Brain microvascular endothelial cell (primary cell): ENCODE measurements at regions not wholly inside any gene's neighbourhood (a gene's known extent, or its start where the extent isn't known, plus 50 kb on each side); places are given as distances from the start of the nearest gene placed in this dataset.

Experiments
- DNase-seq: peaks from one replicate; pipeline ENCODE4 v3.0.0-alpha.2; 2020
- H3K27ac ChIP-seq: fragments of 250-450 bp; sonication (Bioruptor Pico); 2 replicates; pipeline ENCODE4 v1.5.1; 2020; ENCODE audit warnings: mild to moderate bottlenecking, moderate library complexity
- H3K27me3 ChIP-seq: fragments of 250-450 bp; sonication (Bioruptor Pico); replicated peaks from 2 replicates; pipeline ENCODE4 v1.5.1; 2020; ENCODE audit warnings: mild to moderate bottlenecking
- H3K36me3 ChIP-seq: fragments of 250-450 bp; sonication (Bioruptor Pico); replicated peaks from 2 replicates; pipeline ENCODE4 v1.5.1; 2020; ENCODE audit warnings: mild to moderate bottlenecking
- H3K4me3 ChIP-seq: 2 replicates; pipeline ENCODE4 v1.5.1; 2011; ENCODE audit warnings: low read depth, mild to moderate bottlenecking, control low read depth, low read length, moderate library complexity
- in situ Hi-C: cut with HindIII; loops from 2 replicates; pipeline ENCODE4 v1.10.0; 2017; ENCODE audit warnings: low sequenced_read_pairs, low pct_ligation_motif_present
- TF ChIP-seq, protein P1 (sequence below): IDR thresholded peaks from 2 replicates; pipeline ENCODE4 v1.5.1; 2011; ENCODE audit warnings: low read depth, mild to moderate bottlenecking, moderate library complexity, low read length, control low read depth, inconsistent platforms; ENCODE audit errors: missing control alignments

- peak; percentile 53 for DNase-seq
- Histone ChIP-seq H3K27me3 (no peaks in the 10 kb centered on the region), H3K27ac (no peak overlapping the region), H3K36me3 (no peaks in the 10 kb centered on the region), H3K4me3 (no peak overlapping the region)
- in situ Hi-C loops: no loop called here
- TF ChIP-seq, protein P1, sequence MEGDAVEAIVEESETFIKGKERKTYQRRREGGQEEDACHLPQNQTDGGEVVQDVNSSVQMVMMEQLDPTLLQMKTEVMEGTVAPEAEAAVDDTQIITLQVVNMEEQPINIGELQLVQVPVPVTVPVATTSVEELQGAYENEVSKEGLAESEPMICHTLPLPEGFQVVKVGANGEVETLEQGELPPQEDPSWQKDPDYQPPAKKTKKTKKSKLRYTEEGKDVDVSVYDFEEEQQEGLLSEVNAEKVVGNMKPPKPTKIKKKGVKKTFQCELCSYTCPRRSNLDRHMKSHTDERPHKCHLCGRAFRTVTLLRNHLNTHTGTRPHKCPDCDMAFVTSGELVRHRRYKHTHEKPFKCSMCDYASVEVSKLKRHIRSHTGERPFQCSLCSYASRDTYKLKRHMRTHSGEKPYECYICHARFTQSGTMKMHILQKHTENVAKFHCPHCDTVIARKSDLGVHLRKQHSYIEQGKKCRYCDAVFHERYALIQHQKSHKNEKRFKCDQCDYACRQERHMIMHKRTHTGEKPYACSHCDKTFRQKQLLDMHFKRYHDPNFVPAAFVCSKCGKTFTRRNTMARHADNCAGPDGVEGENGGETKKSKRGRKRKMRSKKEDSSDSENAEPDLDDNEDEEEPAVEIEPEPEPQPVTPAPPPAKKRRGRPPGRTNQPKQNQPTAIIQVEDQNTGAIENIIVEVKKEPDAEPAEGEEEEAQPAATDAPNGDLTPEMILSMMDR: no peak
Observed at GRCh38 chrX:34404386-34405070, 252.6 kb downstream of the TMEM47 start.

GRCh38 chrX:34401411-34401810 is 255.7 kb downstream of the TMEM47 start:
- in situ Hi-C loops: no loop called here

DNA sequence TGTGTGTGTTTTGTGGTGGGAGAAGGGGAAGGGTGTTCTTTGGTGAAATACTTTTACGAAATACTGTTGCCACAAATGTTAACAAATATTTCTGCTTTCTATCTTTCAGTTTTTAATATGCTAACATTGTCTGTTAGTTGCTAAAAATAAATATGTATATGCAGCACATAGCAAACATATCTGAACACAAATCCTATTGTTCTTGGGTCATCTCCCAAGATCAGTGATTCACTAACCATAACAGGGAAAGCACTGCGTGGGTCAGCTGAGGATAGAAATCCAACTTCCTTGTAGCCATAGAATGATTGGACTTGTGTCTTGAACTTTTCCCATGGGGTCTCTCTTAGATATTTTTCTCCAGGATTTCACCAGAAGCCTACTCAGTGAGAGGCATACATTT is 250.3 kb upstream of the FAM47A start:
- TF ChIP-seq, protein P1: no peak
- Histone ChIP-seq H3K27ac (peak overlapping the region; percentile 81), H3K36me3 (no peaks in the 10 kb centered on the region), H3K27me3 (no peaks in the 10 kb centered on the region), H3K4me3 (no peak overlapping the region)
- peak; percentile 77 for DNase-seq
- in situ Hi-C loops: no loop called here

More at GRCh38 chrX:34401411-34401810, 255.7 kb downstream of the TMEM47 start:
- peak overlapping the region; percentile 34 for H3K27ac ChIP-seq
- no peaks in the 10 kb centered on the region for H3K36me3 ChIP-seq
- H3K4me3 ChIP-seq: no peak overlapping the region
- no peaks in the 10 kb centered on the region for H3K27me3 ChIP-seq
- DNase-seq: peak; percentile 20
- TF ChIP-seq, protein P1: no peak

- TF ChIP-seq, protein P1: no peak
- in situ Hi-C loops: no loop called here
- Histone ChIP-seq H3K27ac (peak overlapping the region; percentile 53), H3K36me3 (no peaks in the 10 kb centered on the region), H3K4me3 (no peak overlapping the region), H3K27me3 (no peaks in the 10 kb centered on the region)
- peak; percentile 47 for DNase-seq
Observed at GRCh38 chrX:34381241-34381640, 249.1 kb upstream of the FAM47A start.

DNA sequence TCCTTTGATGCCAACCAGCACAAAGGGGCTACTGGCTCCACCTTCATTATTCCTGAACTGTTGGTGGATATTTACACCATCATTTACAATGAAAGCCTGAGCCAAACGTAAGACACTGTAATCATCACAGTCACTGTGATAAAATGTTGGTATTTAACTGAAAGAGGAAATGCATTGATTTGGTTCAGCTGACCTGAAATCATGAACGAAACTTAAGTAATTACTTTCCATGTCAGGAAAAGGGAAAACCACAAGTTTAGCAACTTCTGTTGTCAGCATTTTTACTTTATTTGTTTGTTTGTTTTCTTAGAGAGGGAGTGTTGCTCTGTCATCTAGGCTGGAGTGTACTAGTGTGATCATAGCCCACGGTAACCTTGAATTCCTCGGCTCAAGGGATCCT is 247.8 kb upstream of the FAM47A start:
- no peaks in the 10 kb centered on the region for H3K36me3 ChIP-seq
- no peaks in the 10 kb centered on the region for H3K27me3 ChIP-seq
- no peak overlapping the region for H3K4me3 ChIP-seq
- no peak for DNase-seq
- TF ChIP-seq, protein P1: no peak
- in situ Hi-C loops: no loop called here
- no peak overlapping the region for H3K27ac ChIP-seq

GRCh38 chrX:34377645-34378044 is 245.5 kb upstream of the FAM47A start:
- Histone ChIP-seq H3K27ac (no peak overlapping the region), H3K27me3 (no peaks in the 10 kb centered on the region), H3K4me3 (no peak overlapping the region), H3K36me3 (no peaks in the 10 kb centered on the region)
- in situ Hi-C loops: no loop called here
- TF ChIP-seq, protein P1: no peak
- DNase-seq: no peak
